COLO668 (cell line): ENCODE measurements at regions not wholly inside any gene's neighbourhood (a gene's known extent, or its start where the extent isn't known, plus 50 kb on each side); places are given as distances from the start of the nearest gene placed in this dataset.

ENCODE experiments used
- DNase-seq: peaks from one replicate; lab custom pipeline; 2025; ENCODE audit not compliant: unreplicated experiment; lab: John Stamatoyannopoulos, UW

- no peak for DNase-seq
These were observed 150.6 kb upstream of the AGAP1 start for GRCh38 chr2:235343156-235343774.

DNA sequence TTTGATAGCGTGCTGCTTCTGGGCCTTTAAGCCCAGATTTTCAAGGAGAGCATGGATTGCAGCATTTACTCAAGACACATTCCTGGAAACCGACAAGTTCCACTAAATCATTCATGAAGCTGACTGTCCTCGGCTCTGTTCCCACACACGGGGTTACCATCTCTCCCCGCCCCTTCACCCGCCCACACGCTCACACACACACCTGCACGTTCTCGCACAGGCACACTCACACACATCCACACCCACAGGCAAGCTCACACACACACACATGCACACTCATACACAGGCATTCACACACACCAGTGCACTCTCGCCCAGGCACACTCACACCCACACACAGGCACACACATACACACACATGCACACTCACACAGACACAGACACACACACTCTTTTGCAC lies 150.0 kb upstream of the AGAP1 start:
- DNase-seq = no peak

- no peak for DNase-seq
These were observed 148.1 kb upstream of the AGAP1 start for GRCh38 chr2:235345745-235346144.

- no peak for DNase-seq
These were observed 146.2 kb upstream of the AGAP1 start for GRCh38 chr2:235347691-235348090.

DNA sequence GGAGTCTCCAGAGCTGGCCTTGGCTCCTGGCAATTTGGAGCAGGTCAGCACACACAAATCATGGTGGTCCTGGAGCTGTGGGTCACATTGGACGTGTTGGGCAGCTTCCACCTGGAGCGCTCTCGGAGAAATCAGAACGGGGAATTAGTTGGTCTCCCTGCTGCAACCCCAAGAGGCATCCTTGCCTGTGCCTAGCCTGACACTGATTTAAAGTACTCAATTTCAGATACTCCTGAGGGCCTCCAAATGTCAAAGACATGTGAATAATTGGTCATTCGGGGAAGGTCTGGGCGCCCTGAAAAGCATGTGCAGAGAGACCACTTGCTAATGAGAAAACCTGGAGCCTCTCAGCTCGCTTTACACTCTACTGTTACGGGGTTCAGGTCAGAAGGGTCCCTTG lies 145.5 kb upstream of the AGAP1 start:
- DNase-seq = no peak

DNA sequence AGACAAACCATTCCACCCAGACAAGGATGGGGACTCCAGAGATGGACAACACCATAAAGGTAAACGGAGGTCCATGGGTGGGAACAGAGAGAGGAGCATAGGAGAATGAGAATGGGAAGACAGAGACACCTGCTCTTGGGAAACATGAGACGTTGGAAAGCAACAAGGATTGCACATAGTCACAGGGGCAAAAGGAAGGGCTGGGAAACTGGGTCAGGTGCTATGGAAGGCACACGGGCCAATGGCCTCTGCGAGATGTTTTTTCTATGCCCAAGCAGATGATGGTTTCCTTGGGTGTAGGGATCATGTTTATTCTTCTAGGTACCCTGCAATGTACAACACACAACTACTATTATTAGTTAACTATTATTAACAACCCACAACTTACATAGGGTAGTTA lies 143.6 kb upstream of the AGAP1 start:
- no peak for DNase-seq

DNA sequence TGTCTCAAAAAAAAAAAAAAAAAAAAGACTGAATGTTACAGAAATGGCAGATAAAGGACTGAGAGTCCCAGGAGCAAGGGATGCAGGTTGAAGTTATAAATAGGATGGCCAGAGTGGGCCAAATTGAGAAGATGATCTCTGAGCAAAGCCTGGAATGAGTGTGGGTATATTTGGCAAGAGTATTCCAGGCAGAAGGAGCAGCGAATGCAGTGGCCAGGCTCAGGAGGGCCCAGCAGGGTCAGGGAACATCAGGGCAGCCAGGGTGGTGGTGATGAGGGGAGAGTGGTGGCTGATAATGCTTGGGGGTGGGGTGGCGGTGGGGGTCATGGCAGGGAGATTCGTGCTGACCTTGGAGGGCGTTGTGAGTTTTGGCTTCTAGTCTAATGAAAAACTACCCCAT lies 141.3 kb upstream of the AGAP1 start:
- DNase-seq = no peak

DNA sequence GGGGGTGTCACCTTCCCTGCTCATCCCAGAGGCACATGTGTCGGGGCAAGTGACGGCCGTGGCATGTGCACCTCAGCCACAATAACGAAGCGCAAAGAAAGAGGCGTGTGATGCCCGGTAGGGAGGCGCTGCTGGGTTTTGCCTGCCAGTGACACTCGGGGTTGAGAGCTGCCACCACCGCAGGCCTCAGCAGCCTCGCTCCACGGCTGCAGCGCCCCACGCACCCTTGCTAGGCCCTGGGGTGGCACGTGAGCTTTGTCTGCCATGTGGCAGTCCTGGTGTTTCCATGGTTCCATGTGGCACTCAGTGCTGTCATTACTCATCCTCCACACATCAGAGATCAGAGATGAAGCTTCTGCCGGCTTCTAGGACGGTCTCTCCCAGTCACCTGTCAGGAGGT lies 136.0 kb upstream of the AGAP1 start:
- DNase-seq = no peak

GRCh38 chr2:235358981-235359471 lies 134.8 kb upstream of the AGAP1 start:
- no peak for DNase-seq

GRCh38 chr2:235360446-235360845 lies 133.4 kb upstream of the AGAP1 start:
- DNase-seq = no peak

DNA sequence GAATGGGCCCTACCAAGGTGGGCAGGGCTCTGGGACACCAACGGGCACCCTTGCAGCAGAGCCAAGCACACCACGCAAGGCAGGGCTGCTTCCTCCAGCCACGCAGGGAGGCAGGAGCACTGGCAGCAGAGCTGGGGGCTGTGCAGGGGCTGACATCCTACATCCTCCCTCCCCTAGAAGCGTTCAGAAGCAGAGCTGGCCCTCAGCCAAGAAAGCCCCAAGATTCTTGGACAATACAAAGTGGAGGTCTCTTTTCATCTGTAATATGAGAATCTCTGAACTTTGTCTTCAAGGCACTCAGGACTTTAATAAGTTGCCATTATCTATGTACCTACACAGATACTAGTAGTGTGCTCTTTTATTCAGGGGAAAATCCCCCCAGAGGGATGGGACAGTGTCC lies 128.1 kb upstream of the AGAP1 start:
- no peak for DNase-seq

DNA sequence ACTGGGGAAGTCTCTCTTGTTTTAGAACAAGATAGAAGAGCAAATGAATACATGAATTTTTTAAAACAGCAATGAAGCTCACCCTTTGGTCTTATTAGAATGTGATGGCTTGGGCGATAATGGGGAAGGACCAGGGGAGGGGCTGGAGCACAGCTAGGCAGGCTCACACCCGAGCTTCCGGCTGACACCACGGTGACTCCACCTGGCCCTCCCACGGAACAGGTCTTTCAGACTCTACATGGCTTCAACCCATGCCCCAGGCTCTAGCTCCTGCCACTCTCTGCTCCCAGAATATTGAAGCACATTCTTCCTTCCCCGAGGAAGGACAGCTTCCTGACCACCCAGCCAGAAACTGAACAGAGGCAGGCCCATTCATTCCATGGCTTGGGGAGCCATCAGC lies 127.5 kb upstream of the AGAP1 start:
- no peak for DNase-seq

DNA sequence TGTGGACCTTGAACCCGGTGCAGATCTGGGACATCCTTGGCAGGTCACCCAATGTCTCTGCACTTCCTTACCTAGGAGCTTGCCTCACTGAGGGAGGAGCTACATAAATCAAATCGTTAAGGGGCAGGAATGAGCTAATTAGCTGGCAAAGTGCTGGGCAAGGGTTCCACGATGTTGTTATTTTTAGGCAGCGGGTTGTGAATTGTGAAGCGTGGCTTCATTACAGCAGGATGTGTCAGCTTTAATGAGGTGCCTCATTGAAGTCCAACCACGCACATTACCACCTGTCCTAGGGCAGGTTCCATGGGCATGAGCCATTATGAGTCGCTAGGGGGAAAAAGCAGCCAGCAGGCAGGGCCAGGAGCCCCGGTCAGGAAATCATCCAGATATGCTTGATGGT lies 127.0 kb upstream of the AGAP1 start:
- peak; percentile 6 for DNase-seq

DNA sequence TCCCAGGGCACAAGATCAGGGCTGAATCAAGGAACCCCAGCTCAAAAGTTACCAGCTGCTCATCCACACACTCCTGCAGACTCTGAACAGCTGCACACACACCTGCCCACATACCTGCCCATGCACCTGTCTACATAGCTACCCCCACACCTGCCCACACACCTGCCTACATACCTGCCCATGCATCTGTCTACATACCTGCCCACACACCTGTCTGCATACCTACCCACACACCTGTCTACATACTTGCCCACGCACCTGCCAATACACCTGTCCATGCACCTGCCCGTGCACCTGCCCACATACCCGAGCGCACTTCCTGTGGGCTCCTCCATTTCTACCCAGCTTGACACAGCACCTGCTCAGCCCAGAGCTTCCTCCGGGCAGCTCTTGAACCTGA lies 122.8 kb upstream of the AGAP1 start:
- DNase-seq = peak; percentile 80

- DNase-seq = no peak
These were observed 120.7 kb upstream of the AGAP1 start for GRCh38 chr2:235373171-235373570.

DNA sequence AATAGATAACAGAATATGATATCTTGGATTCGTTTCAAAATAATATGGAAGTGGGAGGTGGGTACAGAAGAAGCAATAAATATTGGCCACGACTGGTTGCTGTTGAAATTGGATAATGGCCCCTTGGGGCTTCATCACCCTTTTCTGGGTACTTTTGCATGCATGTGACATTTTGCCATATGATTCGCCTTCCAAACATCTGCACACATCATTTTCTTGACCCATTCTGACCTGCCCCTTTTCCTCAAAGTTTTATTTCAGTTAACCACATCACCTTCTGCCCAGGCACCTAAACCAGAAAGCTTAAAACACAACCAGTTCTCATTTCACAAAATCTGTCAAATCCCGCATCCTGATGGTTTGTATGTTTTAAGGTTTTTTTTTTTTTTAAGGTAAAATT lies 116.7 kb upstream of the AGAP1 start:
- DNase-seq = no peak

DNA sequence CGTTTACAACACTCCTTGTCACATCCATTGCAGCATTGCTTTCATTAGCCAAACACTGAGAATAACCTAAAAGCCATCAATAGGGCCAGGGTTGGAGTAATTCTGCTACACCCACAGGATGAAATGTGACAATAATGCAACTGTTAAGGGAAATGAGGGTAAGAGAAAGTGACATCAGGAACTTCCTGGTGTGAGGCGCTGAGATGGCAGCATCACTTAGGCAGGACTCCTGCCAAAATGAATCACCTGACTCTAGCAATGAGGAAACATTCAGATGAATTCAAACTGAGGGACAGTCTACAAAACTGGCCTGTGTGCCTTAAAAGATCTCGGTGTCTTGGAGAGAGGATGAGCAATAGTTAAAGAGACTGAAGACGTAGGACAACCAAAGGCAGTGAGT lies 115.6 kb upstream of the AGAP1 start:
- no peak for DNase-seq

- DNase-seq = no peak
These were observed 114.9 kb upstream of the AGAP1 start for GRCh38 chr2:235378944-235379343.

GRCh38 chr2:235381261-235381912 lies 112.5 kb upstream of the AGAP1 start:
- no peak for DNase-seq

- DNase-seq = no peak
These were observed 111.7 kb upstream of the AGAP1 start for GRCh38 chr2:235382179-235382578.

DNA sequence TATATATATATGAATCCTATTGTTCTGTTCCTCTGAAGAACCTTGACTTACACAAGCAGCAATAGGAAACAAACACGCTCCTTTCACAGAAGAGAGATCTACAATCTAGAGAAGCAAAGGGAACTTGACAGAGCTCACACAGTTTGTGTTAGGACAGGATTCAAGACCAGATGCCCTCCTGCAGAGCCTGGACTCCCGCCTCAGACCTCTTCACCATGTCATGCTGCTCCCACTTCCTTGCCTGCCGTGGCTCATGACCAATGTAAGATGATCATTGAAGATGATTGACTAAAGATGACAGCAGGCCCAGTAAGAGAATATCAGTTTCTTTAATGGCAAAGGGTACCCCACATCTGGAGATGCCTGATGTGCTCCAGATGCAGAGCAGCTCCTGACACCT lies 111.2 kb upstream of the AGAP1 start:
- DNase-seq = no peak

GRCh38 chr2:235383272-235383843 lies 110.5 kb upstream of the AGAP1 start:
- DNase-seq = no peak

GRCh38 chr2:235384624-235385023 lies 109.2 kb upstream of the AGAP1 start:
- DNase-seq = no peak
